Germinal center (tissue), 1 donor: ENCODE measurements at regions not wholly inside any gene's neighbourhood (a gene's known extent, or its start where the extent isn't known, plus 50 kb on each side); places are given as distances from the start of the nearest gene placed in this dataset.
"Not testable (repeated sequence)": the region's sequence is repeated elsewhere in the genome, so short reads cannot be mapped to it uniquely, and the experiment has no call there.

Experiments
- DNase-seq: peaks from one replicate; pipeline ENCODE4 v3.0.0; 2012; ENCODE audit warnings: mixed read lengths, low spot score

DNA sequence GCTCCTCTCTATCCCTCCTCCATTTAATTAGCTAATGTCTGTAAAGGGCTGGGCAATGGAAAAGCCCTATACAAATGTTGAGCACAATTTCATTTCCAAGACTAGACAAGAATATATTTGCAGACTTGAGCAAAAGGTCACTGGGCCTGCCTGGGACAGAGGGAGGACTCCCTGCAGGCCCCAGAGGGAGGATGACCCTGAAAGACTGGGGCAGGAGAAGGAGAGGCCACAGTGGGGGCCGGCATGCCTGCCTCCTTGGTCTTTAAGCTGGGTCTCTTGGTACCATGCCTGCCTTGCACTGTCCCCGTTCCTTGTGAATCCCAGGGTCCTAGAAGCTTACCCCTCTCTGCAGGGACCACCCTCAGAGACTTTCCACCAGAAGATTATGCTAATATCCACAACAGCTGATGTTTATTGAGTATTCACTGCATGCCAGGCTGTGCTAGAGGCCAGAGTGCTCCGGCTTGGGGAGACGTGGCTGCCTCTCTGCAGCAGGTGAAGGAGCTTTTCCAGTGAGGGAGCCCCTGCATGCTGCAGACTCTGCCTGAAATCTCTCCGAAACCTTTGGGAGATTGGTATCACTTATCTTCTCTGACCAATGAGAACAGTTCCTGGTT is 72.7 kb upstream of the HSPA9 start:
- DNase-seq = no peak

DNA sequence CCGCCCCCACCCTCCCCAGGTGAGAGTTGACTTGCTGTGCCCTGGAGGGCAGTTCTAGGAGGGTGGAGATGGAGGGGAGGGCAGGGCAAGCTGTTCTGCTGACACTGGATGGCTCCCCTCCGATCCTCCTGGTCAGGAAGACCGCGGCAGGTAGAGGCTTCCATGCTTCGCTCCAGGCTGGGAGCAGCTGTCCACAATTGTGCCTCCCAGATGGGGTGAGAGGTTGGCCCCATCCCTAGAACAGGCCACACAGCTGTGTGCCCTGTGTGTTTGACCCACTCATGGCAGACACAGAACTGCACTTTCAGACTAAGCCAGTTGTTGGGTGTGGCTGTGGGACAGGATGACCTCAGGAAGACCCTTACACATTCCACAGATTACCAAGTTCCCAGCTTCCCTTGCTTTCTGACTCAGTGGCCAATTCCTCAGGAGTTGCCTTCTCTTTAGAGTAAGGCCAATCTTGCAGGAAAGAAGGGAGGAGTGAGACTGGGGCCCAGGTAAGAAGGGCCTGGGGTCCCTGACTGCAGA is 72.1 kb upstream of the HSPA9 start:
- DNase-seq = no peak

GRCh38 chr5:138646671-138647070 is 71.5 kb upstream of the HSPA9 start:
- DNase-seq = no peak

- DNase-seq = no peak
Observed at GRCh38 chr5:138645778-138646575, 70.8 kb upstream of the HSPA9 start.

DNA sequence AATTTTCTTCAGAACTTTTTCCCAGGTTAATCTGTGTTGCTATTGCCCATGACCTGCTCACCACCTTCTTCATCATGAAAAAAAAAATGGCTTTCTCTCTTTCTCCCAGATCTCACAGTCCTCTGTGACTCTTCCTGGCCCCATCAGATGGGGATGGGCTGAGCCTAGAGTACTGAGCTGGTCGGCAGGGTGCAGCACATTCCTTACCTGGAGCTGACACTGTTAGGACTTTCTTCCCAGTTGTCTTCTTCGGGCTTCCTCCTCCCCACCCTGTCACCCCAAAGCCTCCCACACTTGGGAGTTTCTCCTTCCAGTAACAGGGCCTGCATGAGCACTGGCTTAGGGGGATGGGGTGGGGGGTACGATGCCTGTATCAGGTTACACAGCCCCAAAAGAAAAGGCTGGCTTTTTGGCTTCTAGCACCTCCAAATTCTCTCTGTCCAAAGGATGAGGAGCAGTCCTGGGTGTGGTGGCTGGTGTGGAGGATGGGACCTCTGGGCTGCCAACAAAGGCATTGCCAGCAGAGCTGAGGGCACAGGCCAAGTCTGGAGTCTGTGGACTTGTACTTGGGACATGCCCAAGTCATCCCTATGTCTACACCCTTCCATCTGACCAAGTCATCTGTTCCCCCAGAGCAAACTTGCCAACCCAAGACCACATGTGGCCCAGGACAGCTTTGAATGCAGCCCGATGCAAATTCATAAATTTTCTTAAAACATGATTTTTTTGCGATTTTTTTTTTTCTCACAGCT is 68.0 kb upstream of the HSPA9 start:
- DNase-seq = no peak

GRCh38 chr5:138641547-138642298 is 66.5 kb upstream of the HSPA9 start:
- peak; percentile 59 for DNase-seq

GRCh38 chr5:138640646-138641254 is 65.5 kb upstream of the HSPA9 start:
- DNase-seq = no peak

DNA sequence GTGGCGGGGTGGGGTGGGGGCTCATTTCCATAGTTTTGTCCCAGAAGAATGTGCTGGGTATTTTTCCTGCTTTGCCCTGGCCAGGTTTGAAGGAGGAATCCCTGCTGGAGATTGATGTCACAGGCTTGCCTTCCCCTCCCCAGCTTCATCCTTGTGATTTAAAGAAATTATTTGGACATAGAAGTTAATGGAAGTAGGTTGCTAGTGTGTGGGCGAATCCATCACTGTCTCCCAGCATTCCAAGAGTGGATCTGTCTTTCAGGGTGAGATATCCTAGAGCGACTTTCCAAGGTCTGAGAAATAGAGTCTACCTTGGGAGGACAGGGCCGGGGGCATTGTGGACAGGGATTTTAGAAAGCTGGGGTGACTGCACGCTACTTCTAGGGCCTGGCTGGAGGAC is 64.9 kb upstream of the HSPA9 start:
- DNase-seq = no peak

DNA sequence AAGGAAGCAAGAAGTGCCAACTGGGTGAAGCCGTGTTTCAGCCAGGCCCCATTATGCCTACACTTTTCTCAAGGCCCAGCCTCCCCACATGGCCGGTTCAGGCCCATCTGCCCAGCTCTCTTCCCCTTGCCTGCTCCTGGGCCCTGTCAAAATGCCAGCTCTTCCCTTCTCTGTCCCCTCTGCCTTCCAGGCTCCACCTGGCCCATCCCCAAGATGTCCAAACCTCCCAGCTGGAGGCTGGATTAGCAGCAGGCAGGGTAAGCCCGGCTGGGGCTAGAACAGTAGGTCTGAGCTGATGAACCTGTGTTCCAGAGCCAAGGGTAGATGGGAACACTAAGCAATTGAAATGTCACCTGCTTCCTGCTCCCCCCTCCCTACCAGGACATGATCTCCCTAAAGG is 64.1 kb upstream of the HSPA9 start:
- DNase-seq = no peak

GRCh38 chr5:138637256-138637655 is 62.1 kb upstream of the HSPA9 start:
- no peak for DNase-seq

DNA sequence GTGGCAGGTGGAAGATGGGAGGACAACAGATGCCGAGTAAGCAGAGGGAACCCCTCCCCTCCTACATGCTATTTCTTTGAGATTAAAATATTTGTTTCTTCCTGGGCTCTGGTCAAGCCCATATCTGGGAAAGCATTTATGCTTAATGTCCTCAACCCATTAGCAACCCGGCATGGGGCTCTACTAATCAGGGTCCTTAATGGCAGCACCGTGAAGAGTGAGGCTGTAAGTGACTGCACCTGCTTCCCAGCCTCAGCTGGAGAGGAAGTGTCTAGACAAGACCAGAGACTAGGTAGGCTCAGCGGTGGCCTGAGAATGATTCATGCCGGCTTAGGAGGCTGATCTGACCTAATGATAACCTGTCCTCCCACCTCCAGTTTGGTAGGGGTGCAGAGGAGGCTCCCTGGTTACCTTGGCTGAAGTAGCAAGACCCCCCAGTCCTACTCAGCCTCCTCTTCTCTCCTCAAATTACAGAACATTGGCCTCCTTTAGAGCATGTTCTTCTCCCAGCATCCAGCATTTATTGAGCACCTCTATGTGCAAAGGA is 61.3 kb upstream of the HSPA9 start:
- no peak for DNase-seq

- DNase-seq = no peak
Observed at GRCh38 chr5:138635708-138636107, 60.5 kb upstream of the HSPA9 start.

- DNase-seq = no peak
Observed at GRCh38 chr5:138635265-138635664, 60.1 kb upstream of the HSPA9 start.

DNA sequence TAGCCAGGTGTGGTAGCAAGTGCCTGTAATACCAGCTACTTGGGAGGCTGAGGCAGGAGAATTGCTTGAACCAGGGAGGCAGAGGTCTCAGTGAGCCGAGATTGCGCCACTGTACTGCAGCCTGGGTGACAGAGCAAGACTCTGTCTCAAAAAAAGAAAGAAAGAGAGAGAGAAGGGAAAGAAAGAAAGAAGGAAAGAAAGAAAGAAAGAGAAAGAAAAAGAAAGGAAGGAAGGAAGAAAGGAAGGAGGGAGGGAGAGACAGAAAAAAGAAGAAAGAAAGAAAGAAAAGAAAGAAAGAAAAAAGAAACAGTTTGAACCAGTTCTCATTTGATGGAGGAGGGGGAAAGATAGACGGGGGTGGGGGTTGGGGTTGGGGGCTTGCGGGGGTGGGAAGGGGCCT is 59.6 kb upstream of the HSPA9 start:
- DNase-seq = not testable (repeated sequence)

DNA sequence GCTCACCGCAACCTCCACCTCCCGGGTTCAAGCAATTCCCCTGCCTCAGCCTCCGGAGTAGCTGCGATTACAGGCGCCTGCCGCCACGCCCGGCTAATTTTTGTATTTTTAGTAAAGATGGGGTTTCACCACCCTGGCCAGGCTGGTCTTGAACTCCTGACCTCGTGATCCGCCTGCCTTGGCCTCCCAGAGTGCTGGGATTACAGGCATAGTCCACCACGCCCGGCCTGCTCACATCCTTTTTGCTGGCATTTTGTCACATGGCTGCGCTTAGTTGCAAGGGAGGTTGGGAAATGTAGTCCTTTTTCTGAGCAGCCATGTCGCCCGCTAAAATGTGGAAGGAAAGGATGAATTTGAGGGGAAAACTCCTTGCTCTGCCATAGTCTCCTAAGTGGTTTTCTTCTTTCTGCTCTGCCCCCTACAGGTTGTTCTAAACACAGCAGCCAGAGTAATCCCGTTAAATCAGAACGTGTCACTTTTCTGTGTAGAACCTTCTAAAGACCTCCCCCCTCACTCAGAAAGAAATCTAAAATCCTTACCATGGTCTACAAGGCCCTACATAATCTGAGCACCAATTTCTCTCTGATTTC is 57.8 kb upstream of the HSPA9 start:
- DNase-seq = no peak

DNA sequence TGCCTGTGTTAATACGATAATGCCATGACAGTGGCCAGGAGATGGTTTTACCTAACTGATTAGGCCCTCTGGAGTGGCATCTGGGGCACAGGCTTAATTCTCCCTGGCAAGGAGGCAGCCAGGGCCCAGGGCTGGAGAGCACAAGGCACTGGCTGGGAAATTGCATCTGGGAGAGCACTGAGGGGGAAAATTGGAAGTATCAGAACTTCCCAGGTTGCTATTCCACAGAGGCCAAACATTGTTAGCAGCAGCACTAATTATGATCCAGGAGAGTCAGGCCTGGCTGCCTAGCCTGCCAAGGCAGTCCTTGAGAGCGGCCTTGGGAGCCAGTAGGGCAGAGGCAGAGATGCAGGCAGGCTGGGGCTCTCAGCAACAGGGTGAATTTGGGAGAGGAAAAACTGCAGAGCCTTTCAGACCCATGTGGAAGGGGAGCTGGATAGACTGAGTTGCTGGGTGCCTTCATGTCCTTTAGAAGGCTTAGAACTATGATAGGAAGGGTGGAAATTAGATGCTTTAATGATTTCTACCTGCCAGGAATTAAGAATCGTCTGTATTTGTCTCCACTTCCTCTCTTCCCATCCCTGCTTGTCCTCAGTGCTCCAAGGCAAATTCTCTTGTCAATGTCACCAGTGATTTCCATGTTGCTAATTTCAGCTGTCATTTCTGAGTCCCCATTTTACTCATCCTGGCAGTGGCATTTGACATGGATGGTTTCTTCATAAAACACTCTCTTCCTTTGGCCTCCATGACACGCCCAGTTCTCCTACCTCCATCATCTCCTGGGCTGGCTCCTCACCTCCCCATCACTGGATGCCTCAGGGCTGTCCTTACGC is 56.1 kb upstream of the HSPA9 start:
- DNase-seq = no peak

GRCh38 chr5:138629392-138629791 is 54.2 kb upstream of the HSPA9 start:
- no peak for DNase-seq

GRCh38 chr5:138626333-138626944 is 51.2 kb upstream of the HSPA9 start:
- DNase-seq = no peak

GRCh38 chr5:138625134-138625533 is 49.9 kb upstream of the HSPA9 start:
- no peak for DNase-seq
